ENCODE measurements at regions not wholly inside any gene's neighbourhood (a gene's known extent, or its start where the extent isn't known, plus 50 kb on each side); places are given as distances from the start of the nearest gene placed in this dataset.

DNA sequence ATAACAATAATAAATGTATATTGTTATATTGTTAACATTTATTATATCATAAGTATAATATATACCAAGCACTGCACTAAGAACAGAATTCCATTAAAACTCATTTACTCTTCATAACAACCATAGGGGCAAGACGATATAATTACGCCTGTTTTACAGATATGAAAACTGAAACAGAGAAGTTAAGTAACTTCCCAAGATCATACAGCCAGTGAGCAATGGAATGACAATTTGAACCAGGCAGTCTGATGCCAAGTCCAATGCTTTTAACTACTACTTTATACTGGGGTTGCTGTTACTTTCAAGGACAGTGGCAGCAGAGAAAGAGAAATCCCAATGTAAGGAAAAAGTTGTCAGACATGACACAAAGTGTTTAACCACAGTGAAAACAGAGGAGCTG is 338.8 kb upstream of the ID2 start:
- Histone ChIP-seq H3K4me3 (ENCODE audit: low read depth in 1 of 3, low read length in 3 of 3) (no peak overlapping the region), H3K27ac (ENCODE audit: low read depth in 1 of 2, low read length in 2 of 2) (no peak overlapping the region), H3K36me3 (ENCODE audit: control insufficient read depth in 4 of 4, insufficient read depth in 3 of 4, low read depth in 1 of 4, low read length in 3 of 4) (no peaks in the 10 kb centered on the region), H3K4me1 (ENCODE audit: control insufficient read depth in 4 of 4, insufficient read depth in 4 of 4, low read length in 3 of 4) (peaks cover 2 to 19% (median 6%) of the 10 kb centered on the region in 4 donors), H3K9ac (ENCODE audit: low read depth in 1 of 2, low read length in 2 of 2) (no peak overlapping the region), H3K27me3 (ENCODE audit: control insufficient read depth in 4 of 4, insufficient read depth in 4 of 4, low read length in 3 of 4) (no peaks in the 10 kb centered on the region), H3K9me3 (ENCODE audit: control insufficient read depth in 4 of 4, low read length in 3 of 4) (no peaks in the 10 kb centered on the region)
- WGBS = 88% methylated on average over 2 of the region's 2 CpGs
- no peak for TF ChIP-seq EGR1 (IDR thresholded peaks at IDR 0.05; ENCODE audit: low read depth in 2 of 2)
- TF ChIP-seq, protein P1, sequence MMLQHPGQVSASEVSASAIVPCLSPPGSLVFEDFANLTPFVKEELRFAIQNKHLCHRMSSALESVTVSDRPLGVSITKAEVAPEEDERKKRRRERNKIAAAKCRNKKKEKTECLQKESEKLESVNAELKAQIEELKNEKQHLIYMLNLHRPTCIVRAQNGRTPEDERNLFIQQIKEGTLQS (IDR thresholded peaks at IDR 0.05) = no peak
- TF ChIP-seq, protein P2, sequence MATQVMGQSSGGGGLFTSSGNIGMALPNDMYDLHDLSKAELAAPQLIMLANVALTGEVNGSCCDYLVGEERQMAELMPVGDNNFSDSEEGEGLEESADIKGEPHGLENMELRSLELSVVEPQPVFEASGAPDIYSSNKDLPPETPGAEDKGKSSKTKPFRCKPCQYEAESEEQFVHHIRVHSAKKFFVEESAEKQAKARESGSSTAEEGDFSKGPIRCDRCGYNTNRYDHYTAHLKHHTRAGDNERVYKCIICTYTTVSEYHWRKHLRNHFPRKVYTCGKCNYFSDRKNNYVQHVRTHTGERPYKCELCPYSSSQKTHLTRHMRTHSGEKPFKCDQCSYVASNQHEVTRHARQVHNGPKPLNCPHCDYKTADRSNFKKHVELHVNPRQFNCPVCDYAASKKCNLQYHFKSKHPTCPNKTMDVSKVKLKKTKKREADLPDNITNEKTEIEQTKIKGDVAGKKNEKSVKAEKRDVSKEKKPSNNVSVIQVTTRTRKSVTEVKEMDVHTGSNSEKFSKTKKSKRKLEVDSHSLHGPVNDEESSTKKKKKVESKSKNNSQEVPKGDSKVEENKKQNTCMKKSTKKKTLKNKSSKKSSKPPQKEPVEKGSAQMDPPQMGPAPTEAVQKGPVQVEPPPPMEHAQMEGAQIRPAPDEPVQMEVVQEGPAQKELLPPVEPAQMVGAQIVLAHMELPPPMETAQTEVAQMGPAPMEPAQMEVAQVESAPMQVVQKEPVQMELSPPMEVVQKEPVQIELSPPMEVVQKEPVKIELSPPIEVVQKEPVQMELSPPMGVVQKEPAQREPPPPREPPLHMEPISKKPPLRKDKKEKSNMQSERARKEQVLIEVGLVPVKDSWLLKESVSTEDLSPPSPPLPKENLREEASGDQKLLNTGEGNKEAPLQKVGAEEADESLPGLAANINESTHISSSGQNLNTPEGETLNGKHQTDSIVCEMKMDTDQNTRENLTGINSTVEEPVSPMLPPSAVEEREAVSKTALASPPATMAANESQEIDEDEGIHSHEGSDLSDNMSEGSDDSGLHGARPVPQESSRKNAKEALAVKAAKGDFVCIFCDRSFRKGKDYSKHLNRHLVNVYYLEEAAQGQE (IDR thresholded peaks at IDR 0.05) = no peak
- TF ChIP-seq, protein P3, sequence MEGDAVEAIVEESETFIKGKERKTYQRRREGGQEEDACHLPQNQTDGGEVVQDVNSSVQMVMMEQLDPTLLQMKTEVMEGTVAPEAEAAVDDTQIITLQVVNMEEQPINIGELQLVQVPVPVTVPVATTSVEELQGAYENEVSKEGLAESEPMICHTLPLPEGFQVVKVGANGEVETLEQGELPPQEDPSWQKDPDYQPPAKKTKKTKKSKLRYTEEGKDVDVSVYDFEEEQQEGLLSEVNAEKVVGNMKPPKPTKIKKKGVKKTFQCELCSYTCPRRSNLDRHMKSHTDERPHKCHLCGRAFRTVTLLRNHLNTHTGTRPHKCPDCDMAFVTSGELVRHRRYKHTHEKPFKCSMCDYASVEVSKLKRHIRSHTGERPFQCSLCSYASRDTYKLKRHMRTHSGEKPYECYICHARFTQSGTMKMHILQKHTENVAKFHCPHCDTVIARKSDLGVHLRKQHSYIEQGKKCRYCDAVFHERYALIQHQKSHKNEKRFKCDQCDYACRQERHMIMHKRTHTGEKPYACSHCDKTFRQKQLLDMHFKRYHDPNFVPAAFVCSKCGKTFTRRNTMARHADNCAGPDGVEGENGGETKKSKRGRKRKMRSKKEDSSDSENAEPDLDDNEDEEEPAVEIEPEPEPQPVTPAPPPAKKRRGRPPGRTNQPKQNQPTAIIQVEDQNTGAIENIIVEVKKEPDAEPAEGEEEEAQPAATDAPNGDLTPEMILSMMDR (IDR thresholded peaks at IDR 0.05; ENCODE audit: low read depth, low read length, missing input control) = no peak
- TF ChIP-seq, protein P4, sequence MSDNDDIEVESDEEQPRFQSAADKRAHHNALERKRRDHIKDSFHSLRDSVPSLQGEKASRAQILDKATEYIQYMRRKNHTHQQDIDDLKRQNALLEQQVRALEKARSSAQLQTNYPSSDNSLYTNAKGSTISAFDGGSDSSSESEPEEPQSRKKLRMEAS (IDR thresholded peaks at IDR 0.05) = no peak
- TF ChIP-seq GABPA (IDR thresholded peaks at IDR 0.05 in 1 of 2, conservative IDR thresholded peaks at IDR 0.05 in 1 of 2) = no peak
- TF ChIP-seq RXRA (IDR thresholded peaks at IDR 0.05) = no peak
- TF ChIP-seq FOXA2 (IDR thresholded peaks at IDR 0.05) = no peak
- no peak for TF ChIP-seq HNF4G (IDR thresholded peaks at IDR 0.05)
- TF ChIP-seq FOXA1 (IDR thresholded peaks at IDR 0.05) = no peak
- no peak for TF ChIP-seq TAF1 (conservative IDR thresholded peaks at IDR 0.05)
- TF ChIP-seq NR2F2 (IDR thresholded peaks at IDR 0.05) = no peak
- DNase-seq (ENCODE audit: low spot score) = no peak

DNA sequence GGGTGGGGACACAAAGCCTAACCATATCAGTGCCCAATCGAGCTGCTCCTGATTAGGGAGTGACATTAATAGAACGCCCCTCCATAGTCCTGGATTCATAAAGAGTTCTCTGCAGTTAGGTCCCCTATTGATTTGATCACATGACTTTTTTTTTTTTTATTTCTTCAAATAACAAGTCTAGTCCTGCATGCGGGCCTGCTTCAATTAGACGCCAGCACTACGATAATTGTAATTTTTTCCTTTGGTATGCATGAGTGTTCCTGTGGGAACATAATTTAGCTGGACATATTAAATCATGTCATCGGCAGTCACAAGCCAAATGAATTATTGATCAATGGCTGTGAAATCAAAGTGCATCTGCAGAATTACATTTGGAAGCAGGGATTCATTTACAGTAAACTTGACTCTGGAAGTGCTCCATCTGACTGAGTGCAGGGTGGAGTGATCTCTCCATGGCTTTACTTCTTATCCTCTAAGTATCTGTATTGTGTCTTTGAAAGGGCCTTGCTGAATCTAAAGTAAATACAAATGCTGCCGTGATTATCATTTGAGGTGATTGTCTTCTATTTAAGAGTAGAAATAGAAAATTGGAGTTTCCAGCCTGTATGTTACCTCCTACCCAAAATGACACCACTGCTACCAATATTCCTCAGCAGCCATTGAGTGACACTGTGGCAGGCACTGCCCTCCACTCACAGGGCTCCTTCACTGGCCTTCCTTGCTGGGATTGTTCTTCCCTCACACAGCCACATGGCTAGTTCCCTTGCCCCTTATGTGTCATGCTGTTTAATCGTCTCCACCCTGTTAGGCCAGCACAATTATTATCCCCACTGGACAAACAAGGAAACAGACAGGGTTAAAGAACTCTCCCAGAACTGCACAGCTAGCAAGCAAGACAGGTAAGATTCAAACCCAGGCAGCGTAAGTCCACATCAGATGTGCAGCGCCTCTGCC is 337.4 kb upstream of the ID2 start:
- no peak for TF ChIP-seq FOXA2 (IDR thresholded peaks at IDR 0.05)
- DNase-seq (ENCODE audit: low spot score) = no peak
- H3K36me3 ChIP-seq (ENCODE audit: control insufficient read depth in 4 of 4, insufficient read depth in 3 of 4, low read depth in 1 of 4, low read length in 3 of 4) = no peaks in the 10 kb centered on the region
- no peak overlapping the region for H3K9ac ChIP-seq (ENCODE audit: low read depth in 1 of 2, low read length in 2 of 2)
- H3K4me1 ChIP-seq (ENCODE audit: control insufficient read depth in 4 of 4, insufficient read depth in 4 of 4, low read length in 3 of 4) = peaks cover 2 to 19% (median 6%) of the 10 kb centered on the region in 4 donors
- WGBS = 85% methylated on average over 10 of the region's 10 CpGs
- H3K9me3 ChIP-seq (ENCODE audit: control insufficient read depth in 4 of 4, low read length in 3 of 4) = no peaks in the 10 kb centered on the region
- H3K27ac ChIP-seq (ENCODE audit: low read depth in 1 of 2, low read length in 2 of 2) = no peak overlapping the region
- no peak overlapping the region for H3K4me3 ChIP-seq (ENCODE audit: low read depth in 1 of 3, low read length in 3 of 3)
- no peaks in the 10 kb centered on the region for H3K27me3 ChIP-seq (ENCODE audit: control insufficient read depth in 4 of 4, insufficient read depth in 4 of 4, low read length in 3 of 4)
